NK-92 treated with Interleukin-12 subunit alpha and Interleukin-12 subunit beta, amount 100 ng/mL, for 24 hours (cell line): ENCODE measurements at regions not wholly inside any gene's neighbourhood (a gene's known extent, or its start where the extent isn't known, plus 50 kb on each side); places are given as distances from the start of the nearest gene placed in this dataset.

Experiments
- DNase-seq: peaks from one replicate; lab custom pipeline; 2025; lab: John Stamatoyannopoulos, UW

DNA sequence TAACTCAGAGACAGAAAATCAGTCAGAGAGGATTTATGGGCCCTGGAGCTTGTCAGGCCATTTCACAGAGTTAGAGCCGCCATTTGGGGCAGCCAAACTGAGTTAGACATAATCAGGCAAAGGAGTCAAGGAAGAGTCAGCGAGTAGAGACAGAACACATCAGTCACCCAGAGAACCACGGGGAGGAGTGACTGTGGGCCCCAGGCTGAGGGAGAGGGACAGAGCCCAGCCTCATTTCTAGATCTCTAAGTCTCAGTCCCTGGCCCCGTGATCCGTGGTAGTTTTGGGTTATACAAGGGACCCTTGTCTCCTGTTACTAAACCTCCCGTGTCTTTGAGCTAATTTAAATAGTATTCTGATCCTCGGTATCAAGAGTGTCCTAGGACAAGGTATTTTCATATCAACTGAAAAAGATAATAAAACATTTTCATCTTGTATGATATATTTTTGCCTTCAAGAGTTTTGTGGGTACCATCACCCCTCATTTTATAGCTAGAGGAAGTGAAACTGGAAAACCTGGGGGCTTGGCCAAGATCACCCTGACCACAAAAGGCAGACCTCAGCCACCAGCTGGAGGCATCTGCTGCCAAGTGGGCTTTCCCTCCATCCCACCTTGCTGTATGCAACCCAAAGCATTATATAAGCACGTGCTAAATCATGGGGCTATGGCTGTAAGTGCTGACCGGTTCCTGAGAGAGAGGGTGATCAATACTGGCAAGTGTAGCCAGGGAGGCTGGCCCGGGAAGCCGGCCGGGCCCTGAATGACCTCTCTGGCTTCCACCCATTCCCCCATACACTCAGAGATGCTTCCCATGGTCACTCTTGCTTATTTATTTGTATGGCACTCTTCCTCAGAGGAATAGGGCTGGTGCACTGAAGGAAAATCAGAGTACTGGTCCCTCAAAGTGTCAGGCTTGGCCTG, 204.1 kb downstream of the BCOR start:
- no peak for DNase-seq

DNA sequence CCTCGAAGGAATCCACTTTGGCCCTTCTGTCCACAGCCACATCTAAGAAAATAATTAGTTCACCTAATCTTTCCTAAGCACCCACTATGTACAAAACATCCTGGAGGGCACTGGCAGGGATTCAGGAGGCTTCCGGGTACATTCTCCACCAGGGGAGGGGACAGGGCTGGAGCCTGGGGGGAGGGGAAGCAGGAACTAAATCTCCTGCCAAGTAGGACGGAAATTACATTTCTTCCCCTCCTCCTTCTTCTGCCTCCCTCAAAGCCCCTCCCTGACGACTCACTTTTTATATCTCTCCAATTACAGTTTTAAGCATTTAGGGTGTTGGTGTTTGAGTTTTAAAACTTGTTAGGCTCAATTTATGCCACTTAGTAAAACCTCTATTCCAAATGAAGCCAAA, 203.1 kb downstream of the BCOR start:
- no peak for DNase-seq

DNA sequence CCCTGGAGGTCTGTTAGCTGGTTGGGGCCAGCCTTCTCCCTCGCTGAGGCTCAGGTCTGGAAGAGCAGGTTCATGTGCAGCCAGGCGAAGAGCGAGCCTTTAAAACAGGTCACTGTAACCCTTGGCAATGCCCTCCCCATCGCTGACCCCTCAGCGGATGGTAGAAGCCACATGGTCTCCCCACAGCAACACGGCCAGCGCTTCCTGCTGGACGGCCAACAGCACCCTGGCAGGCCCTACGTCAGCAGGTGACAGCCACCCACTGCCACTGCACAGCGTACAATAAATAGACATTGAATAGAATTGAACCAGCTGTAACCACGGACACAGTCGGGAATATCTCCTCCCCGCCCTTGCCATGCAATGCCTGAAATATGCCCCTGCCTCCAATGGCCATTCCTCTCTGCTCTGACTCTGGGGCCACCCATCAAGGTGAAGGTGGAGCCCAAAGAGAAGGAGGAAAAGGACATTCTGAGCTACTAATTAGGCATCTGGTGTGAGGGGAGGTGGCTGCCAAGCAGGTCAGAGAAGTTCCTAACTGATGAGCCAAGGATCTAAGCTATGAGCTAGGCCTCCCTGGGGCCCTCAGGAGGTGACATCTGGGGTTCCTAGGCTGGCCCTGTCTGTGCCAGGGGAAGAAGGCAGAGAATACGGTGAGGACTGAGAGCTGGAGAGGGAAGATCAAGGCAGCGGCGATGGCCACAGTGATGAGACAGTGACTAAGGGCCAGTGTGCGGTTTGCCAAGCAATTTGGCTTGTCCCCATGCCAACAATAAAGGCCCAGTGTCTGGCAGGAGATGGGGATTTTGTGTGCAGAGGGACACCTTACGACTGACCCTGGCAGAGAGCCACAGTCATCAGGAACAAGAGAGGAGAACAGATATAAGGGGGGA, 202.3 kb downstream of the BCOR start:
- DNase-seq, result no peak

DNA sequence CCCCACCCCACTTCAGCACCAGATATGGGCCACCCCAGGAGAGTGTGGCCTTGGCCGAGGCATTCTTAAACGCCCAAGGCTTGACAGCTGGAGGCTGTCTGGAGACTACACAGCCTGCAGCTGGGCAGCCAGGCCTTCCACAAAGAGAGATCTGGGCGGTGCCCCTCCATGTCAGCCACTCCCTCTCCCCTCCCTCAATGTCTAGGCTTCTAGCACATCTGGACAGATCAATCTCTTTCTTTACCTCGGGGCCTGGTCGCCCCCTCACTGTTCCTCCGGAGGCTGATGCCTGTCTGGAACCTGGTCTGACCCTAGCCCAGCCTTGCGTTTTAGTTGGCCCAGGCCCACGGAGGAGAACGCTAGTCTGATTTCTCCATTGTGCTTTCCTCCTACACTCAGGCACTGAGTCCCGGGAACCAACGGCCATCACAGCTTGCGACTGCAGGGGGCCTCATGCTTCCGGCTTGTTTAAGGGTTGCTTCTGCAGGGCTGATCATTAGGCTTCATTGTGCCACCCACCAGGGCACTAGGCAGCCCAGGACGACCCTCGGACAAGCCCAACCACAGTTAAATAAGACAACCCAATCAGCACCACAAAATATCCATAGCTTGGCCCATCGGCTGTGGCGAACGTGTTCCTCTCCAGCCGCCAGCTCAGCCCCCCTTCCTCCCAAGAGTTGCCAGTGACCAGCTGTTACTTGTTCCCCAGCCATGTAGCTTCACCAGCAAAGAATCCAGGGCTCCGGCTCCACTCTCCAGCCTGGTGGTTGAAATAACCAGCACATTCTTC, 200.6 kb downstream of the BCOR start:
- DNase-seq, result no peak

DNA sequence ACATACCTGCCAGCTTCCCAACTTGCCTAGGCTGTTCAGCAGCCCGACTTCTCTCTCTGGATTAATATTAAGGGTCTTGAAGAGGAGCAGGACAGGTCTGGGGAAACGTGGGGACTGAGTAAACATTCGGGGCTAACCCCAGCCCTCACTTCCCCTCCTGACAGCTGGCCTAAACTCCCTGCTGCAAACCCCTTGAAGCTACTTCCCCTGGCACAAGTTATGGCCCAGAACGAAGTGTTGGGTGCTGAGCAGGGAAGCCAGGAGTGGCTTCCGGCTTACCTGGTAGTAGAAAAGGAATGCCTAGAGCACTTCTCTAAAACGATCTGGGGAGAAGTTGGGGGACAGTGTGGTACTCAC, 200.0 kb downstream of the BCOR start:
- no peak for DNase-seq

DNA sequence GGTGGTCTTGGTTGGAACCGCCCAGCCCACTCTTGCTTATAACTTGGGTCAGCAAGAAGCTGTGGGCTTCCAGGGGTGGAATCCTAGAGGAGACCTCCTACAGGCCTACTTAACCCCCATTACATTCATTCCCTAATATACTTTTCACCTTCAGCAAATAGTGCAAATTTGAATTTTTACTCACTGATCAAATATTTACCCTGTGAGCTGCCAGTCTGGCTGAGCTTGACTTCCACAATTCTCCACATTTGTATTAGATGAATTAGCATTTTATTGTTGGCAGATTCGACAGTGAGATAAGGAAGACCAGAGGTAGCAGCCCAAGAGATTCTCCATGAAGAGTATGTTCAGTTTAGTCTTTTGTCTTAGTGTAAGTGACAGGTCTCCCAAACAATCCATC, 199.6 kb downstream of the BCOR start:
- no peak for DNase-seq

DNA sequence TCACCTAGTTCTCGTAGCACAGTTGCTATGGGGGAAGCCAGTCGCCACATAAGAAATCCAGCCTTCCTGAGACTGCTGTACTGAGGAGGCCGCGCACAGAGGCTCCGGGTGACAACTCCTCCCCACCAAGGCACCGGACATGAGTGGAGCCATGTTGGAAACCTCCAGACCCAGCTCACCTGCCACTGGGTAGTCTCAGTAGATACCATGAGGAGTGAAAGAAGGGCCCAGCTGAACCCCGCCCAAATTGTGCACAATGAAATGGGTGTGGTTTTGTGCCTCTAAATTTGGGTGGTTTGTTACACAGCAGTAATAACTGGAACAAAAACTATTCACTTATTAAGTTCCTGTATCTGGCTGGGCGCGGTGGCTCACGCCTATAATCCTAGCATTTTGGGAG, 198.7 kb downstream of the BCOR start:
- no peak for DNase-seq

DNA sequence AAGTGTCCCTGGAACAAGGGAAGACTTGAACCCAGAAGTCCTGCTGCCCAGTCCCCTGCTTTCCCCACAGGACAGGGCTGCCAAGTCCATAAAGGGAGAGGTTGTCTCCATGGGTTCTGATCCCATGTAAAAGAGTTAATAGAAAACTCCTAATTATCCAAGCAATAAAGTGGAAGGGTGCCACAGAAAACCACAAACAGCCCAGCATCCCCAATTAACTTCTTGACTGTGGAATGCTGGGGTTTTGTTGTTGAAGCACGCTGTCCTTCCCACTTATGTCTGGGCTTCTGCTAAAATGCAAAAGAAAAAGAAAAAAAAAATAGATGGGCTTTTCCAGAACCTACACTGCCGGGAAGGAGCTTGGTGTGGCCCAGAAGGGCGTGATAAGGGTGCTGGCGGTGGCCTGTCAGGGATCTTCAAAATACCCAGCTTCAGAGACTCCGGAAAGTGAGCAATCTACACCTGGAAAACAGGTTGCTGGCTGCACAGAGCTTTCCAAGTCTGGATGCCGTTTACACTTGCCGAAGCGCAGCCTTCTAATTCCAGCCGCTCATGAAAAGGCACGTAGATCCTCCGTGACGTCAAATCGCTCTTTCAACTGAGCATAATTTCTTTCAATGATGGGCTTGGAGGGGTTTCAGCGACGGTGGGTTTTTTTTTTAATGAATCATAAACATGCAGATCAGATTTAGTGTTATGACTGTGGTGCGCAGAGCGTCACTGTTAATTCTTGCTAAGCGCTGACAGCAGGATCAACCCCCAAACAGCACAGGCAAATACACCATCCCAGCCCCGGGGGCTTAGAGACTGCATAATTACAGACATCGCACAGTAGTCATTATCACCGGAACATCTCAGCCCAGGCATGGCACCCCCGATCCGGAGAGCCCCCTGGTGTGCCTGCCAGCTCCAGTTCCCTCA, 197.6 kb downstream of the BCOR start:
- no peak for DNase-seq

DNA sequence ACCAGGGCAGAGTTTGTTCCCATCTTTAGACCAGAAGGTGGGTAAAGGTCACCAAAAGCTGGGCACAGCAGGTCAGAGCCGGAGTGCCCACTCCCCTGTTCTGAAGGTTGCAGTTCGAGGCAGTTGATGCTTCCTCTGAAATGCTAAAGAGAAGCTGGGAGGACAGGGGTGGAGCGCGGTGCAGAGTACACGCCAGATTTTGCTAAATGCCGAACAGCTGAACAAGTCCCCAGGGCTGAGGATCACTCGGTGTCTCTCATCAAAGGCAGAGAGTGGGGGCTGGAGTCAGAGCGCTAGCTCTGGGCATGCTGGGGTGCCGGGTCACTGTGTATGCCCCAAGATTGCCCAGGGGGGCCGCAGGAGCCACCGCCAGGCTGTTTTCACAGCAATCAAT, 197.0 kb downstream of the BCOR start:
- no peak for DNase-seq

DNA sequence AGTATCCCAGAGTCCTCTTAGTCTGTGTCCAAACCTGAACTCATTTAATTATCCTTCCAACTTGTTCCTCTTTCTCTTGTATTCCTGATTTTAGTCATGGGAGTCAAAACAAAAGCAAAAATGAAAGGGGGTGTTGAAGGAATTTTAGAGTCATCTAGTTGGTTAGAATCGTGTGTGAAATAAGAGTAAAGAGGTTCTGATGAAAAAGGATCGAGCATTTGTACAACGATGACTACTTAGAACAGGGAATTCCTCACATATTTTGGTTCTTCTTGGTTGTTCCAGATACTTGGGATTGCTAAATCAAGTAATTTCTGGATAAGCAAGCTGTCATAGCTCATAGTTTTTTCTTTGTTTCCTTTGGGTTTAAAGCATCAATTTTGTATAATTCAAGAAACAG, 194.4 kb downstream of the BCOR start:
- DNase-seq, result no peak

DNA sequence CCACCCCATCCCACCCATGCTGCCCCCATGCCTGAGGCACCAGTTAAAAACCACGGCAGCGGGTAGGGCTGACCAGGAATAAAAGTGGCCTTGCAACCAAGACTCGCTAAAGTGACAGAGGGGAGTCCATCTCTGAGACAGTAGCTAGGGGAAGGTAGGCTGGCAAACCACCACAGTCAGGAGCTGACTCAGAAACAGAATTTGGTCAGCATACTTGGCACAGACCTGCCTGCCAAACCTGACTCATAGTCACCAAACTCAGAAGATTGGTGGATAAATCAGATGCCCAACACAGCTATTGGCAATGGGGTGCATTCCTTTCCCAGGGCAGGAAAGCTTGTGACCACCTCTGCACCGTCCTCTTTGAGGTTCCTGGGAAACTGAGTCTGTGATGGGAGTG, 193.8 kb downstream of the BCOR start:
- no peak for DNase-seq

DNA sequence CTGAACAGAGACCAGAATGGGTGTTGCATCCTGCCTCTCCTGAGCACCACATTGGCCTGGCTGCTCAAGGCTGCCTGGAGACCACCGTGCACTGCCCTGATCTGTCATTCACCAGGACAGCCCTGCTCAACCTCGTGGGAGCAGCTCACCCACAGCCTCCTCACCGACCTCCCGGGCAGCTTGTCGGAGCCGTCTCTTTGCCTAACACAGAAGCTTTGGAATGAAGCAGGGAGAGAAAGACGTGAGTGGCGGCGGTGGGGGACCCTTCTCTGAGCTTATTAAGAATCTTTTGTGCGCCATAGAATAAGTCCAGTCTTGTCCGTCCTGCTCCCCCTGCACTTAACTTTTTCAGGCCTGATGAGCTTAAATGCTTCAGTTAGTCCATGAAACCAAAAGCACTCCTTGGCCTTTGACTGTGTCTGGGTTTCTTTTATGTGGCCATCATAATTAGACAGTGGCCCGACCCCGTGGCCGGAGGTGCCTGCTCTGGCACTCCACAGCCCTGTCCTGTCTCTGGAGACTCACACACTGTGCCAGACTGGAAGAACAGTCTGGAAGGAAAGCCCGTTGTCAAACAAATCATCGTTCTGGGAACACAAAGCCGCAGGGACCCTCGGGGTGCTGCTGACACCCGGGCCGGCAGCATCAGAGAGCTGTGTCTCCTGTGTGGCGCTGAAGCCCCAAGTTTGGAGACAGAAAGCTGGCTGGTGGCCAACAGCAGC, 192.8 kb downstream of the BCOR start:
- no peak for DNase-seq

DNA sequence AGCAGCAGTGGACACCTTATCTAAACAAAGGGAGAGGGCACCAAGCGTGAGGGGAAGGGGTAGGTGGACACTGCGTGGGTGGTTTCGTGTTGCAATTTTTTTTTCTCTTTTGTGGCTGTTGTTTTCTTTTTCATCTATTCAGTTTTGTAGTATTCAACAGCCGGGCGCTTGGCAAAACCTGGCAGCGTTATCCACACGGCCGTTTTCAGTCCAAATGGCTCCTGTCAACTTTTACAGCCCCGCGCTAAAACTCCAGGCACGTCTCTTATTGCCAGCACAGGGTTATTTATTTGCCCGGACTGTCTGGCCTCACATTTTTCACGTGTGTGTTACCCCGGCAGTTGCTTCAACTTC, 192.2 kb downstream of the BCOR start:
- DNase-seq, result no peak

DNA sequence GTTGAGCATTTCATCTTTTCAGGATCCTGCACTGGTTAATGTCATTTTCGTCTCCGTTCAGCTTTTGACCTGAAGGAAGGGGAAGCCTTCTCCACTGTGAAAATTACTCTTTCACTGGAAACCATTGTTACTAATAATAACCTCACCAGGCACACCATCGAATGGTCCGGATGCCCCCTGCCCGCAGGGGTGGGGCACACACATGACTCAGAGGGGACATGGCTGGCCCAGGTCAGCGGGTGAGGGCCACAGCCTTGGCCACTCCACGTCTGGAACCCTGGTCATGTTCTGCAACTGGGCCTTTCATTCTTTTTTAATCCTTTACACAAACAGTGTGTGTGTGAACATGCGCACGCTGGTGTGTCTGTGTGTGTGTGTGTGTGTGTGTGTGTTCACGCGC, 191.8 kb downstream of the BCOR start:
- DNase-seq, result no peak

DNA sequence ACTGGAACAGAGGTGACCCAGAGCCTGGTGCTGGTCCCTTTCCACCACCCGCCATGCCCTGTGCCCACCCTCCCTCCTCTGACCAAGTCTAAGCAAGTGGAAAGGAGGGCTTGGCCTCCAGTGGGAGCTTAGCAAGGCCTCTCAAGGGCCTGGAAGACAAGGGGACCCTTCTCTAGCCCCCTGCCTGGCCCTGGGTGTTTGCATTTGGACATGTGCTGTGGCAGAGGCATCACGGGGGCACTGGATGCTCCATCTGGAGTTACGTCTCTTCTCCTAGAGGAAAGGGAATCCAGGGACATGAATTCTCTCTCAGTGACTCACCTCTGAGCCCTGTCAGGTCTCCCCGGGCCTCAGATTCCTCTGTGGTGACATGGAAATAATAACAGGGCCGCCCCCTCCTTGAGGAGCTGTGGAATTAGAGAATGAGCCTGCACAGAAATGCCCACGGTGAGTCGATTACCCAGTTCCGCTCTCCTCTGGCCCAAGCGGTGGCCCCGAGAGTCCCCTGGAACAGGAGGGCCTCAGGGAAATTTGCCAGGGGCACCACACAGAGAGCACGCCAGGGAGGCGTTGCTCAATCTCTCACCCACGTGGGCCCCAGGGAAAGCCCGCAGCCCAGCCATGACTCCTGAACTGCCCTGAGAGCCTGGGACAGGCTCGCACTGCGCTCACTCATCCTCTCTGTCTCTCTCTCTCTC, 189.6 kb downstream of the BCOR start:
- no peak for DNase-seq

DNA sequence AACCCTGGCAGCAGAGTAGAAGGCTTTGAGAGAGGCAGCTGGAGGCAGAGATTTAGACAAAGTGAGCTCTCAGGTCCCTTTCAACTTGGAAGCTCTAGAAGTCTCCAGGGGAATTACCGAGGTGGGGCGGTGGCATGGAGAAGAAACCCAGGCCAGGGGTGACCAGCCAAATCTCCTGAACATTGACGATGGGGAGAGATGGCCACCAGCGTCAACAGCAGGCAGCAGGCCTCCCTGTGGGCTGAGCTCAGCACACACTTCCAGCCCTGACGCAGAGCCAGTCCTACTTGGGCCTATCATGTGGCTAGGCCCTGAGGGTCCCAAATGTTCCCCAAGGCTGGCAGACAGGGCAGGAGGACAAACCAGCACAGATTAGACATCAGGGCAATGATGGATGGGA, 187.8 kb downstream of the BCOR start:
- no peak for DNase-seq

DNA sequence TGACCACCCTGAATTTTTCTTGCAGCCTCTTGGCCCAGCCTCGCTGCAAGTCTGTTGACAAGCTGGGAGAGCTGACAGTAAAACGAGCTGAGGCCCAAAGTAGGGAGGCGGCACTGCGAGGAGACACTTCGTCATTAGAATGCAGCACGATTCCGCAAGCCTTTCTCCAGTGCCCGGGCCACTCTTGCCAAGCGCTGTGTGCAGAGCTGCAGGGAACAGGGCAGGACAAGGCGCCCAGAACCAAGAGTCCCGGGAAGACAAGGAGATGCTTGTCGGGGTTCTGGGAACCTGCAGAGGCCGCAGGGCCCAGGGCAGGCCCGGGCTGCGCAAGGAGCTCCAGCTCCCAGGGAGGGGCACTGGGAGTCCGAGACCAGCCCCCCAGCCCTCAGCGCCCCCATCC, 187.1 kb downstream of the BCOR start:
- no peak for DNase-seq

DNA sequence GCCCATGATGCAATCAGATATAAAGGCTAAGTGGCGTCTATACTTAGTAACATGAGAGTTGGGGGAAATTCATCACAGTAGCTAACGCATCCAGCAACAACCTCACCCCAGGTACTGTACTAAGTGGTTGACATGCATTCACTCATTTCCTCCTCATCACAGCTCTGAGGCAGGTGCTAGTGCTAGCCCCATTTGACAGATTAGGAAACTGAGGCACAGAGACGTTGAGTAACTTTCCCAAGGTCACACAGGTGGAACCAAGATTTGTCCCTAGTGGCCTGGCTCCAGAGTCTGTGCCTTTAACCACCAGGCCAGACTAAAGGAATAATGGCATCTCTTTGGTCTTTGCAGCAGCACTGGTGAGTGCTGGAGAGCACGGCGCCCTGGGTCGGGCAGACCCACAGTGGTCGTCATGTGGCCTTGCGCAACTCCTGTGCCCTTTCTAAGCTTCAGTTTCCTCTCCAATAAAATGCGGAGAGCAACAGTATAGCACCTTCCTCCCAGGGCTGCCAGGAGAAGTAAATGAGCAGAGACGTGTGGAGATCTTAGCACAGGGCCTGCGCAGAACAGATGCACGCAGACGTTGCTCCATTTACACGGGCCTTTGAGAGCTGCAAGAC, 186.4 kb downstream of the BCOR start:
- DNase-seq, result no peak

DNA sequence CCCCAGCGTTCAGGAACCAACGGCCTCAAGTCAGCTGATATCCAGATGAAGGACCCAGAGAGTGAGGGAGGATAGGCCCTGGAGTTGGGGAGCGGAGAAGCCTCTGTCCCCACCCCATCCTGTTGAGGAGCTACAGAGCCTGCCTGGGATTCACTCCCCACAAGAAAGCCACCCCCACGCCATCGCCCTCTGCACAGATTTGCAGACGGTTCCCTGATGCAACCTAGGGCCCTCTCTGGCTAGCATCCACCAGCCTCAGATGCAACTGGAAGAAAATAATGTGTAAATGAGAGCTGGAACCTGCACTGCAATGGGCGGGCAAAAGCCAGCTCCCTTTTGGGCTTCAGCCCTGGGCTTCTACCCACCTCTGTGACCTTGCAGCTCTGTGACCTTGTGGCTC, 185.6 kb downstream of the BCOR start:
- no peak for DNase-seq

DNA sequence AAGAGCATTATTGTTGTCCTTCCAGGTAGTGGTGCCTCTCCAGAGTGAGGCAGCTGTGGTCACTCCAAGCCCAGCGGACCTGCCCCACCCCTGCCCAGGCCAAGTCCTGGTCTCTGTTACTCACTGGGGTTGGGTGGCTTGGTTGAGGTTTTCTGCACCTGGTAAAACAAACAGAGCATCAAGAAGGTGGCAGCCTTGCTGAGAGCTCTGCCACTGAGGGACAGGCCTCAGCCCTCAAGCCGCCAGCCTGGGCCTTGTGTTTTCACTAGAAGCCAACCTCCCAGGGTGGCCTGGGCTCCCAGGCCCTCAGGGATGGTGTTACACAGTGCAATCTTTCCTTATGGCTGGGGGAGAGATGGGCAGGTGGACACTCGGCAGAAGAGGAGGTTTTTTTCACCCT, 182.7 kb downstream of the BCOR start:
- DNase-seq, result no peak
